ENCODE measurements at regions not wholly inside any gene's neighbourhood (a gene's known extent, or its start where the extent isn't known, plus 50 kb on each side); places are given as distances from the start of the nearest gene placed in this dataset.

DNA sequence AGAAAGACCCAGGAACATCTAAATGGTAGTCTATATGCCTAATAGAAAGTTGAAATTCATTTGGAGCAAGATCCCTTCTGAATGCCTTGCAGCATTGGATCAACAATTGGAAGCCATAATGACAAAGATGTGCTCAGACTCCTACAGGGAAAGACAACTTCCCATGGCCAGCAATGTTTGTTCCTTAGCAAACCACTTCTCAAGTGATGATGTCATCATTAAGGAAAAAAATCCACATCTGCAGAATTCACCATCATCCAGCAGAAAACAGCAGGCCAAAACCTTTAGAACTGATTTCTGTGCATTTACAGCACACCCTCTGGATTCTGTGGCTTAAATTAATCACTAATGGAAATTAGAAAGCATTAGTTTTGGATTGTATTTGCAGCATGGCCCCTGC, 82.4 kb upstream of the ZIC3 start:
- DNase-seq: no peak

DNA sequence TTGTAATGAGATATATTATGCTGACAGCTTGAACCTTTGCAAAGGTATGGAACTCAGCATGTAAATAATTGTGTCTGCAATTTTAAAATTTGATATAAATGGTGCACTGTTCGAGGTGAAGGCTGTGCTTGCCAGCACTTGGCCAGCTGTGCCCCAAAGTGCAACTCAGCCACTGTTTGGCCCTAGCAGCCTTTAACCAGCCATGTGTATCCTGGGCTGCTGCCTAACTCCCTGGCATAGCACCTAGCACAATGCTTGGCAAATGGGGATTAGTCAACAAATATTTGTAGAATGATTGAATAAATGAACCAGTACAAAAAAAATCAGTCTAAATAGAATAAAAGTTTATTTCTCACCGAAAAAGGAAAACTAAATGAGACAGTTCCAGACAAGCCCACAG, 83.8 kb upstream of the ZIC3 start:
- DNase-seq: no peak

DNA sequence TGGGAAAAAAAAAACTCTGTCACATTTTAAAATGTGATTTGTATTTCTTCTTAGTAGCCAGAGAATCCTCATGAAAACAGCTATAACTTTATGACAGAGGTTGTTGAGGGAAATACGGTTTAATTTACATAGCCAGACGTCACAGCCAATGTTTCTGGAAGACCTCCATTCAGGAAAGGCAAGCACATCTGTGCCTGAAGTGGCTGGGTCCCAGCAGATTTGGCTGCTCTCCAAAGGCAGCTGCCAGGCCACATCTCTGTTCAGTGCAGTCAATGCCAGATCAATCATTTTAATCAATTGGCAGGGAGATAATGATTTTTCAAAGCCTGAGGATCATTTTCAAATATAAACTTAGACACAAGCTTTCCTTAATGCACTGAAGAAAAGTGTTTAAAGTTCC, 86.5 kb upstream of the ZIC3 start:
- no peak for DNase-seq

- no peak for DNase-seq
Observed at GRCh38 chrX:137441711-137442110, 124.2 kb upstream of the ZIC3 start.

DNA sequence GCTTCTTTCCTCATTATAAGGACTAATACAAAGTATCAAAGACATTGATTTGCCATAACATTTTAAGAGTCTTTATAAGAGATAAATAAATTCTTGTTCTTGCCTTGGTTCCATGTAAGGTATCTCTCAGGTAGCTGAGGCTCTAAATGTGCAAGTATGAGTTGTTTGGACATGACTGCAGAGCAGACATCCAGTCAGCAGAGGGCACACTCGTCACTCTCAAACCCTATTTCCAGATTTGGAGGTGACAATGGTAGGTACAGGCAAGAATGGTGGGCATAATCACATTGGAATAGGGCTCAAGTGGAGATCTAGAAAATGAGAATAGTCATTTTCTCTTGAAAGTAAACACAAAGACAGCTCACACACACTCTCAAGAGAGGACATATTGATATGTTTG, 133.3 kb upstream of the ZIC3 start:
- DNase-seq: peak; percentile 36

DNA sequence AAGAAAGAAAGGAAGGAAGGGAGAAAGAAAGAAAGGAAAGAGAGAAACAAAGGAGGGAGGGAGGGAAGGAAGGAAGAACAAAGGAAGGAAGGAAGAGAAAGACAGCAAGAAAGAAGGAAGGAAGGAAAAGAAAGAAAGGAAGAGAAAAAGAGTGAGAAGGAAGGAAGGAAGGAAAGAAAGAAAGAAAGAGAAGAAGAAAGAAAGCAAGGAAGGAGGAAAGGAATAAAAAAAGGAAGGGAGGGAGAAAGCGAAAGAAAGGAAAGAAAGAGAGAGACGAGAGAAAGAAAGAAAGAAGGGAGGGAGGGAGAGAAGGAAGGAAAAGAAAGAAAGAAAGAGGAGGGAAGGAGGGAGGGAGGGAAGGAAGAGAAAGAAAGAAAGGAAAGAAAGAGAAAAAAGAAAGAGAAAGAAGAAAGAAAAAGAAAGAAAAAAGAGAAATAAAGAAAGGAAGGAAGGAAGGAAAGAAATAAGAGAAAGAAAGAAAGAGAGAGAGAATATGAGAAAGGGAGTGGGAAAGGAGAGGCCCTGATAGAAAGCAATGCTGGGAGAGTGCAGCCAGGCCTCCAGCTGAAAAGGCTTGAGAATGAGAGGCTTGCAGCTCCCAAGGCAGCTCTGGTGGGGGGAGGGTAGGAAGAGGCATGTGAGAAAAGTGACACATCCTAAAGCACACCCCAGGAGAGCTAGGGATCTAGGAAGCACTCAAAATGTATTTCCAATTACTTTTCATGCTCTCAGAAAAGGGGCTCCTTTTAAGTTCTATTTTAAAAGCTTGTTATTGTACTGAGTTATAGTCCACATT, 134.0 kb upstream of the ZIC3 start:
- DNase-seq: no peak

DNA sequence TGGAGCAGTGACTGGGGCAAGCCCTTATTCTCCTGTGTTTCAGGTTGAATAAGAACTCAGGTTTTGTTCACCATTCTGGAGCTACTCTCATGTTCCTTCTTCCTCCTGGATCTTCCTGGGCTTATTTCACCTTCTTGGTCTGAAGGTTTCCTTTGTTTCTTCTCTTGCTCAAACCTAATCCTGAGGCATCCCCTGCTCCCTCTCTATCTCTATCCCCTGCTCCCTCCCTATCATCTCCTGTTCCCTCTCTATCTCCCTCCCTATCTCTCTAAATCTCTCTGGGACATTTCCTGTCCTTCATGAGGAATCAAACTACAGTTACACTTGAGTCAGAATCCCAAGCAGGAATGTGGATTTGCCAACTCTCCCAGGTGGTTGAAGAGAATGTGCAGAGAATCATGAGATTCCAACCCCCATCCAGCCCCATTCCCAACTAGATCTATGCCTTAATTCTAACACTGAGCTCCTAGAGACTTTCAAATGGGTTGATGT, 134.9 kb upstream of the ZIC3 start:
- no peak for DNase-seq

DNA sequence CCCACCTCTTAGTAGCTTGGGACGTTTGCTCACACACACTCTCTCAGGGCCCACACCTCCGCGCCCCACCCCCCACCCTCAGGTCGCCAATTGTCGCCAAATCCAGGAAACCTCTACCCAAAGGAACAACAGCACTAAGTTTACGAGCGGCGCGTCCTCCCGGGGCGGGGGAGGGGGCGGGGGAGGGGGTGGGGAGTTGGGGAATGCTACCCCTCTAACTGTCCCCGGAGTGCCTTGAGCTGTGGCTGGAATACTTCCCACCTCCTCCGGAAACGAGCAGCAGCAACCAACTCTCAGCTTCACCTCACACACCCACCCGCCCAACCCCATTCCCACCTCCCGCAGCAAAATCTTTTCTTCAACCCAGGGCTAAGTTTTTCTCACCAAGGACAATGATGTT, 135.6 kb upstream of the ZIC3 start:
- no peak for DNase-seq

- DNase-seq: no peak
Observed at GRCh38 chrX:137428766-137429591, 136.9 kb upstream of the ZIC3 start.

DNA sequence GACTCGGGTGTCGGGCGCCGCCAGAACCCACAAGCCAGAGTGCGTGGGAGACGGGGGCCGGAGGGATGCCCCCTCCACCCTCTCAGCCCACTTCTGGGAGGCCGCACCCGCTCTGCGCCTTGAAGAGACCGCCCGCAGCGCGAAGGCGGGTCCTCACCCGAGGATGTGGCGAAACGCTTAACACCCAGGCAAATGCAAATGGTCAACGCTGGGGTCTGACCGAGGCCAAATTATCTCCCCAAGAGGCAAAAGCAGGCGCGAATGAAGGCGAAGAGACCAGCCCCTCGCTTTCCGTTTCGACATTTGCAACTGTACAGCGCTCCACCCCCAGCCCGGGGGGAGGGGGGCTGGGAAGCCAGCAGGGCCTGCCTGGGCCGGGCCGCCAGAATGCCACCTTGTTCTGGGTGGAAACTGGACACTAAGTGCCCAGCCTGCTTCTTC, 137.7 kb upstream of the ZIC3 start:
- no peak for DNase-seq

DNA sequence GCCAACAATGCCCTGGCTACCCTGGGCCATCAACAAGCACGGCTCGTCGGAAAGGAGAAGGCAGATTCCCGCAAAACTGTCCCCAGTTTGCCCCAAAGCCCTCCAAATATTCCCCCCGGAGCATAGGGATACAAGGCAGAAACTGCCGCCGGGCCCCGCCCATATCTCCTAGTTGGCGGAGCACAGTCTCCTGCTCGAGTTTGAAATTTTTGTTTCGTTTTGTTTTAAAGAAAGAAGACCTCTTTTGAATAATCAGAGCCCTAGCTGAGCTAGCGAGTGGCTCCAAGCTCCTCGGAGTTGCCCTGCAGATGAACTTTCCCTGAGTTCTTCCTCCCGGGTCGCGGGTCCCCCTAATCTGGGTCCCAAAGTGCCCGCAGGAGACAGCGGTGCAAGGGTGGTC, 138.1 kb upstream of the ZIC3 start:
- no peak for DNase-seq

- DNase-seq: no peak
Observed at GRCh38 chrX:137427426-137427778, 138.5 kb upstream of the ZIC3 start.

DNA sequence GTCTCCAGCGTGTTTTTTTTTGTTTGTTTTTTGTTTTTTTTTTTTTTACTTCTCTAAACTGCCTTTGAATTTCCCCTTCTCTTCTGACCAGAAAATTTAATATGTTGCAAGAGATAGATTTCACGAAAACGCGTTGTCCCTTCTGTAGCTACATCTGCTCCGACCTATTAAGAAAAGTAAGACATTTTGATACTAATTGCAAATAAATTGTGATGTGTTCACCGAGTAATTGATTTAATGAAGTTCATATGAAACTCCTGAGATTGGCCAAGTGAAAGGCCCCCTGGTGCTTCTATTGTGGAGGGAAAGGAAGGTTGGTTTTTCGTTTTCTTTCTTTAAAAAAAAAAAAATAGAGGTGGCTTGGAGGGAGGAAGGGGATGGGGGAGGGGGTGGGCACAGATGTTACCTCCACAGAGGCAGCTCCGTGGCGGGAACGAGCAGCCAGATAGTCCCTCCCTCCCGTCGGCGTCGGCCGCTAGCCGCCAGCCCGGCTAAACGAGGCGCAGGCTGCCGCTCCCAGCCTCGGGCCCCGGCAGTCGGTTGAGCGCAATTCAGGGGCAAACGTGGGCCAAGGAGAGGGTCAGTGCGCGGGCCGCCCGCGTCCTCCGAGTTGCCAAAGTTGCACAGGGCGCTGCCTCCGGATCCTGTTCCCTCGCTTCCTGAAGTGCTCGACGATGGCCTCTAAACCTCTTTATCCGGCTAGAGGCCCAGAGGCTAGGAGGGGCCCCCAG, 139.1 kb upstream of the ZIC3 start:
- DNase-seq: no peak

DNA sequence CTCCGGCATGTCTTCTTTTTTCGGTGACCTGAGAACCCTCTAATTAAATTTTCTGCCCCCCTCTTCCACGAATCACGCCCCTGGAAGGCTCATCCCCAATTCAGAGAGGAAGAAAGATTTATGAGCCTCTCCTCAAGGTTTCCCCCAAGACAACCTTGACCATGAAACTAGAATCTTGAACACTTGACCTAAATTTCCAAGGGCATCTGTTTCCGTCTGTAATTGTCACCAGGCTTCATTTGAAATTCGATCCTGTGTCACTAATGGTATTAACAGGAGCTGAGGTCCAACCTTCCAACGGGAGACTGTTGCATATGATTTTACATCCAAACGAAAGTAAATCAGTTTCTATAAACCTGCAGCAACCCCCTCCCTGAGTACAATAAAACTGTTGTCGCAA, 139.9 kb upstream of the ZIC3 start:
- no peak for DNase-seq

DNA sequence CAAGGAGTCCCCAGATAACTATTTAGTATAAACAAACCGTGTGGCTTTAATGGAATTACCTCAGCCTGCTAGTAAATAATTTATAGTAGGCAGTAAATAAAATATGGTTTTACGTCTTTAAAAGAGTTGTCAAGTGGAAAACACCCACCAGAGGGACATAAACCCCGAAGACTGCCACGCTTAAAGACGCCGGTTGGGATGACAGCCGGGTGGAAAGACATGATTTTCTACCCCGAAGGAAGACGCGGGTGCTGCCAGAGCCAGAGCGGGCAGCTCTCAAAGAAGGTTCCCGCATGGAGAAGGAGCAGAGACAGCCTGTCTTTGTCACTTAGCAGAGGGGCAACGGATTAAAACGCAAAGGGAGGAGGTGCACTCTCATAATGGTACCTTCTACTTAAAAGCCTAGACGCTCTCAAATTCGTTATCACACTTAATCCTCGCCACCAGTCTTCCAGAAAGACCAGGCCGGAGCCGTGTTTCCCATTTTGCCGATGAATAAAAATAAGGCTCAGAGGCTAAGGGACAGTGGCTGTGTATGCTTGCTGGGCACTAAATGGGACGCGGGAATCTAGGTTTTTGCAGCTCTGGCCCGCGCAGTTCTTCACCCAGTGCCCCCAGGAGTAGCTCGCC, 140.5 kb upstream of the ZIC3 start:
- DNase-seq: no peak

- no peak for DNase-seq
Observed at GRCh38 chrX:137424679-137425078, 141.2 kb upstream of the ZIC3 start.

DNA sequence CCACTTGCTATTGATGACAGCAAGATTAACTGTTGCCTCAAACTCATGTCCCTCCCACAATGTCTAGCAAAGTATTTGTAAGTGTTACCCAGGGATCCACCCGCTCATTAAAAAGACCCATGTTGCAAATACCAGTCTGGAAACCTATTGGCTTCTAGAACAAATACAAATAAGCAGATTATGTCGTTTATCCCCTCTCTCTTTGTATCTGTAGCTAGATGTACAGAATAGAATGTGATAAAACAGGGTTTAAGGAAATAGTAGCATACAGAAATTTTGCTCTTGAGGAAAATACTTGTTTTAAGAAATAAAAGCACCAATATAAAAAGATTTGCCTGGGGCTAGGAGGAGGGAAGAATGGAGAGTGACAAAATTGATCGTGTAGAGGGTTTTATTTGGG, 142.7 kb upstream of the ZIC3 start:
- DNase-seq: no peak

- DNase-seq: no peak
Observed at GRCh38 chrX:137418086-137418485, 147.8 kb upstream of the ZIC3 start.

DNA sequence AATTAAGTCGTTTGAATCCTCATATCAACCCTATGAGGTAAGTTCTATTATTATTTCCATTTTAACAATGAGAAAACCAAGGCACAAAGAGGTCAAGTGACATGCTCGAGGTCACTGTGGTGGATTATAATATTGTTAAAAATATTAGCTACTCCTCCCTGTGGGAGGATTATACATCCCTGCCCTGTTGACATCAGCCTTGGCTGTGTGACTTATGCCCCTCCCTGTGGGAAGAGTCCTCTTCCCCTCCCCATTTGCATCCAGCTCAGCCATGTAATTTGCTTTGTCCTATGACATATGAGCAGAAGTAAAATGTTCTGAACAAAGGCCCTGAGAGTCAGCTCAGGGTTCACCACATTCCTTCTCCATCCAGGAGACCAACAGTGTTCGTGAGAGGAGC, 152.7 kb upstream of the ZIC3 start:
- no peak for DNase-seq

DNA sequence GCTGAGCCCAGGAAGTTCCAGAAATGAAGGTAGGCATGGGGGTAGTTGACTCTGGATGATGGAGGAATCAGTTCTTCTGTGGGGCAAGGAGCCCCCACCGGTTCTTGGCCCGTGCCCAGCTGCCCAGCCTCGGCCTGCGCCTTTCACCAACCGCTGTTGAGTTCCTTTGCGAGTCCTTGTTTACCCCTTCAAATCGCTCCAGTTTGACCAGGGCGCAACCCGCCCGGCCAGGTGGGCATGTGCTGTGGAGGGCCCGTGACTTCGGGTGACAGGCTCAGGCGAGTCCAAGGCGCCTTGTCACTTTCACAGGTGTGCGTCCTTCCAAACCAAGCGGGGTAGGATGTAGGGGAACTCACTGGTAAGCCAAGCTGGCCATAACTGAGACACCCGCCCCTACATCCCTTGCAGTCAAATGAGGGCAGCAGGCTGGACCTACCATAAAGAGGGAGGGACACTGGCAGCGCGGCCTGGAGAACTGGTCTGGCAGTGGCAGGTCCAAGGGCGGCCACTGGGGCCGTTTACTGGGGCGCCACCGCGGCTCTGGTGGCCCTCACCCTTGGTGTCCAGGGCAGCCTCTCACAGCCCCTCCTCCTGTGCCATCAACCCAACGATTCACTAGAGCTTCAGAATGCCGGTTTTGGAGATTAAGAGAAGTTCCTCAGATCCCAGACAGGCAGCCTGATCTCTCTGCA, 160.3 kb upstream of the ZIC3 start:
- no peak for DNase-seq

GRCh38 chrX:137401092-137401491, 164.8 kb upstream of the ZIC3 start:
- no peak for DNase-seq

DNA sequence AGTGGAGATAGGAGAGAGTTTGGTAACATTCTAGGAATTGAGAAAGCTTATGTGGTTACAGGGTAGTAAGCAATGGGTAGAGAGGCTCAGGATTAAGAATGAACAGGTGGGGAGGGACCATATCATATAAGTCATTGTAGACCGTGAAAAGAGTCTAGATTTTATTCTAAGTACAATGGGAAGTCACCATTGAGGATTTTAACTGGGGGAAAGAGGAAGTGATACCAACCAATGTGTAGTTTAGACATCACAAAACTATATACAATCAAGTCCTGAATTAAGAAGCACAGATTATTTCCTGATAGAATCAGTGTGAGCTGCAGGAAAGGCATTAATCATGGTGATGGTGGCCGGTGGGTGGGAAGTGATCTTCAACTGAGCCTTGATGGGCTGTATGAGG, 178.3 kb upstream of the ZIC3 start:
- DNase-seq: no peak
